ENCODE measurements at regions not wholly inside any gene's neighbourhood (a gene's known extent, or its start where the extent isn't known, plus 50 kb on each side); places are given as distances from the start of the nearest gene placed in this dataset.
"Not testable (repeated sequence)": the region's sequence is repeated elsewhere in the genome, so short reads cannot be mapped to it uniquely, and the experiment has no call there.

GRCh38 chr6:140462453-140463311 is 1088.2 kb upstream of the CITED2 start:
- no peak for DNase-seq

DNA sequence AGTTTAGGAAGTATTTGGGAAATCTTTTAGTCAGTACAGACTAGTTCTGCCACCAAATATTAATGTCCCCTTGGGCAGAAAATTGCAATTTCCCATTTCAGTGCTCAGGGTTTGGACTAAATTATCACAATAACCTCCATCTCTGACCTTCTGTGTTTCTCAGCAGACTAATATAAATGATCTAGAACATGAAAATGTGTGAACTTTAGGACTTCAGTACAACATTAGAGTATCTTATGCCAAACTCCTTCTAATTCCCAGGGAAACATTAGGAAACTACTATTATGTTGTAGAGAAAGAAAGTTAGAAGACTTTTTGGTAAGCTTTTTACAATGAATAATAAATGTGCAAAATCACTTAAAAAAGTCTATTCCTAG is 1087.6 kb upstream of the CITED2 start:
- no peak for DNase-seq

- DNase-seq = no peak
Measured at GRCh38 chr6:140460267-140460666, 1085.8 kb upstream of the CITED2 start.

- no peak for DNase-seq
Measured at GRCh38 chr6:140459209-140459608, 1084.8 kb upstream of the CITED2 start.

GRCh38 chr6:140446241-140446640 is 1071.8 kb upstream of the CITED2 start:
- no peak for DNase-seq

DNA sequence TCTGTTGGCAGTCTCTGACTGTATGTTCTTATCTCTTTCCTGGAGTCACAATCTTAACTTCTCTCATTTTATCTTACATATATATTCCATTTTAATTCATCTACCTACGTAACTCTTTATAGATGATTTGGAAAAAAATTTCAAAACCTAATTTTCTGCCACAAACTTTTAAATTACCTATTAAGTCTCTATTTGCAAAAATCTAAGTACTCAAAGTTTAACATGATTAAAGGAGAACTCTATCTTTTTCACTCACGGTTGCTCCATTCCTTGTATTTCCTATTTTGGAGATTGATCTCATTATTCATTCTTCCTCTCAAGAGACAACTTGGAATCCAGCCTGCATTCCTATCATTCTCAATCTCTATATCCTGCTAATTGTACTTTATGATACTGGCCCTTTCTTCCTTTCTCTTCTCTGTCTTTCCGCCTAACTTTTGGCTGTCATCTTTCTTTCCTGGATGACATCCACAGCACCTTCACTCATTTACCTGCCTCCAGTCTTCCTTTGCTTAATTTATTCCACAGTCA is 1071.1 kb upstream of the CITED2 start:
- no peak for DNase-seq

DNA sequence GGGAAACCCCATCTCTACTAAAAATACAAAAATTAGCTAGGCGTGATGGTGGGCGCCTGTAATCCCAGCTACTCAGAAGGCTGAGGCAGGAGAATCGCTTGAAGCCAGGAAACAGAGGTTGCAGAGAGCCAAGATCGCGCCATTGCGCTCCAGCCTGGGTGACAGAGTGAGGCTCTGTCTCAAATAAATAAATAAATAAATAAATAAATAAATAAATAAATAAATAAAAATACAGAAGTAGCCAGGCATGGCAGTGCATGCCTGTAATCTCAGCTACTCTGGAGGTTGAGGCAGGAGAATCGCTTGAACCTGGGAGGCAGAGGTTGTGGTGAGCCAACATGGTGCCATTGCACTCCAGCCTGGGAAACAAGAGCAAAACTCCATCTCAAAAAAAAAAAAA is 1068.7 kb upstream of the CITED2 start:
- DNase-seq = not testable (repeated sequence)

DNA sequence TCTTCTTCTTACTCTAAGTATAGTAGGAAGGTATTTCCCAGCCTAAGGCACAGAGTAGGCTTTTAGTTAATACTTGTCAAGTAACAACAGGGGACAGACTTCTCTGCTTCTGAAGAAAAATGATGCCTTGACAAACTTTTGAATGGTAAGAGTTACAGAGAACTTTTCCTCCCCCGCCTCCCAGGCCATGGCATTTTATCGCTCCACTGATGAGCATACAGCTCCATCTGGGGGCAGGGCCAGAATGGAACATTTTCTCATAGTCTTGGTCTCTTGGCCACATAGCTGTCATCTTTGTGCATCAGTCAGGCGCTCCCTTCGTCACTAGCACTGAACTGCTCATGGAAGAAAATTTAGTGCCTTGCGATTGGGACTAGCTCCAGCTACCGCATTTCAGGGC is 1066.8 kb upstream of the CITED2 start:
- DNase-seq = peak in 1 of 2 donors; percentile 2

- no peak for DNase-seq
Measured at GRCh38 chr6:140440223-140440835, 1065.9 kb upstream of the CITED2 start.

GRCh38 chr6:140438346-140438735 is 1063.9 kb upstream of the CITED2 start:
- no peak for DNase-seq

- no peak for DNase-seq
Measured at GRCh38 chr6:140437619-140438345, 1063.3 kb upstream of the CITED2 start.

GRCh38 chr6:140436023-140436811 is 1061.8 kb upstream of the CITED2 start:
- no peak for DNase-seq

DNA sequence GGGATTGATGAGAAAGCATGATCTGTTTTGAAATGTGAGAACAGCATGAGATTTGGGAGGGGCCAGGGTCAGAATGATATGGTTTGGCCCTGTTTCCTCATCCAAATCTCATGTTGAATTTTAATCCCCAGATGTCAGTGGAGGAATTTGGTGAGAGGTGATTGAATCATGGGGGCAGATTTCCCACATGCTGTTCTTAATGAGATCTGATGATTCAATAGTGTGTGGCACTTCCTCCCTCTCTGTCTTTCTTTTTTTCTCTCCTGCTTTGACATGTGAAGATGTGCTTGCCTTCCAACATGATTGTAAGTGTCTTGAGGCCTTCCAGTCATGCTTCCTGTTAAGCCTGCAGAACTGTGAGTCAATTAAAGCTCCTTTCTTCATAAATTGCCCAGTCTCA is 1060.3 kb upstream of the CITED2 start:
- DNase-seq = no peak

- no peak for DNase-seq
Measured at GRCh38 chr6:140433072-140433471, 1058.6 kb upstream of the CITED2 start.

DNA sequence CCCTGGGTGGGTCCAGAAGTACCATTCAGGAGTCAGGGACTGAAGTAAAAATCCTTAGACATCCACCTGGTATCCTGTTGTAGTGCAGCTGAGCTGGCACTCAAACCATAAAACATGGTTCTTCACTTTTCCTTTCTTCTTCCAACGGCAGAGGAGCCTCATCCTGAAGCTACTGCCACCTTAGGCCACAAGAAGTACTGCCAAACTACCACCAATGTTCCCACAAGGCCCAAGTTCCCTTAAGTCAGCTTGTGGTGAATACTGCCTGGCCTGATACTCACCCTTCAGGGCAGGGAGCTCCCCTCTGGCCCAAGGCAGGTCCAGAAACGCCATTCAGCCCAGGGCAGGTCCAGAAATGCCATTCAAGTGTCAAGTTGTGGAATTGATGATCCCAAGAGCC is 1053.4 kb upstream of the CITED2 start:
- DNase-seq = no peak

- DNase-seq = no peak
Measured at GRCh38 chr6:140414966-140415620, 1040.6 kb upstream of the CITED2 start.

GRCh38 chr6:140403020-140403419 is 1028.6 kb upstream of the CITED2 start:
- DNase-seq = no peak

- no peak for DNase-seq
Measured at GRCh38 chr6:140401761-140402160, 1027.3 kb upstream of the CITED2 start.

- no peak for DNase-seq
Measured at GRCh38 chr6:140398076-140398475, 1023.6 kb upstream of the CITED2 start.

DNA sequence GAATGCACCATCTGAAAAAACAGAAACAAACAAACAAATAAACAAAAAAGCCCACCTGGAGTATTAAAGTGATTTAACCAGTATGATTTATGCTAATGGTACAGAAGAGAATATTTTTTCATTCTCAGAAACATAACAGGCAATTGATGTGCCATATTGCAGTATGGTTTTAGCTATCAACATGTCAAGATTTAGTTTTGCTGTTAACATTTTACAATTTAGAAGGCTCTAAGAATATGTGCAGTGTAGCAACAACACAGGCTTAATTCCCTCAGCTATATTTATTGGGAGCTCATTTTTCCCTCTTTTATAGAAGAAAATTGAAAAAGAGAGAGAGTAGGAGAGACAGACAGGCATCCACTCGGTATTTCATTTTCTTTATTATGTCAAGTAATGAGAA is 1022.7 kb upstream of the CITED2 start:
- DNase-seq = no peak

- no peak for DNase-seq
Measured at GRCh38 chr6:140393665-140394540, 1019.5 kb upstream of the CITED2 start.
